C4-2B (cell line): ENCODE measurements at regions not wholly inside any gene's neighbourhood (a gene's known extent, or its start where the extent isn't known, plus 50 kb on each side); places are given as distances from the start of the nearest gene placed in this dataset.

ENCODE experiments used
- CTCF ChIP-seq: fragments of 450-650 bp; conservative IDR thresholded peaks from 2 replicates; pipeline ENCODE4 v1.5.1; 2017; ENCODE audit warnings: mild to moderate bottlenecking
- ZFX ChIP-seq: fragments of 450-650 bp; IDR thresholded peaks from 2 replicates; pipeline ENCODE4 v1.6.1; 2017

DNA sequence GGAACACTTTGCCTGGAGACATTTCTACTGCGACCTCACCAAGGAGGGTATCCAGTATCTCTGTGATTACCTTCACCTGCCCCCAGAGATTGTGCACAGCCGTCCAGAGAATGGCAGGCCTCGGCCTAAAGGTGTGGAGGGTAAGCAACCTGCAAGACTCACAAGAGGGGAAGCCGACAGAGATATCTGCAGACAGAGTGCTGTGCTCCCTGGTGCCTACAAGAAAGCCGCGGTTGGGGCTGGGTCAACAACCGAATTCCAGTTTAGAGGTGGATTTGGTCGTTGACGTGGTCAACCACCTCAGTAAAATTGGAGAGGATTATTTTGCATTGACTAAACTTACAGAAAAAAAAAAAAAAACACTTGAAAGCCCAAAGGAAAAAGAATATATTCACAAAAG, 107.8 kb upstream of the ISL1 start:
- TF ChIP-seq CTCF, result no peak
- TF ChIP-seq ZFX, result no peak
